HG03097 (cell line): ENCODE measurements at regions not wholly inside any gene's neighbourhood (a gene's known extent, or its start where the extent isn't known, plus 50 kb on each side); places are given as distances from the start of the nearest gene placed in this dataset.

Experiments used
- ATAC-seq: cut with Tn5 transposase; IDR thresholded peaks from one replicate; pipeline ENCODE4 v1.9.1; 2021; ENCODE audit not compliant: unreplicated experiment, low FRiP score

- no peak for ATAC-seq
Observed at GRCh38 chr12:28811457-28811856, 337.6 kb upstream of the FAR2 start.

DNA sequence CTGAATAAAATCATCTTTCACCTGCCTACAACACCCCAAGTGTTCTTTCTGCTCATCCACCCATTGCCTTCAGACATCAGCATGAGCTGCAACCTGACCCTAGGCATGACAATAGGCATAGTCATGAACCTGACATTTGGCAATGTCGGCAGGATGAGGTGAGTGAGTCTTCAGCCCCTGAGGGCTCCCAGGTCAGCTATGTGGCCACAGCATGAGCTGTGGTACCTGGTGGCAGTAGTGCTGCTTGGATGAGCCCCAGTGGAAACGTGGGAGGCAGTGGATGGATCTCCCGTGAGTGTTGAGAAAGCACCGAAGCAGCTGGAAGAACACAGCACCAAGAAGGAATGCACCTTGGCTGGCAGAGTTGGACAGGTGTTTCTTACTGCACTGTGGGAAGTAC lies 334.8 kb upstream of the FAR2 start:
- ATAC-seq: no peak

- no peak for ATAC-seq
Observed at GRCh38 chr12:28817524-28817923, 331.6 kb upstream of the FAR2 start.

DNA sequence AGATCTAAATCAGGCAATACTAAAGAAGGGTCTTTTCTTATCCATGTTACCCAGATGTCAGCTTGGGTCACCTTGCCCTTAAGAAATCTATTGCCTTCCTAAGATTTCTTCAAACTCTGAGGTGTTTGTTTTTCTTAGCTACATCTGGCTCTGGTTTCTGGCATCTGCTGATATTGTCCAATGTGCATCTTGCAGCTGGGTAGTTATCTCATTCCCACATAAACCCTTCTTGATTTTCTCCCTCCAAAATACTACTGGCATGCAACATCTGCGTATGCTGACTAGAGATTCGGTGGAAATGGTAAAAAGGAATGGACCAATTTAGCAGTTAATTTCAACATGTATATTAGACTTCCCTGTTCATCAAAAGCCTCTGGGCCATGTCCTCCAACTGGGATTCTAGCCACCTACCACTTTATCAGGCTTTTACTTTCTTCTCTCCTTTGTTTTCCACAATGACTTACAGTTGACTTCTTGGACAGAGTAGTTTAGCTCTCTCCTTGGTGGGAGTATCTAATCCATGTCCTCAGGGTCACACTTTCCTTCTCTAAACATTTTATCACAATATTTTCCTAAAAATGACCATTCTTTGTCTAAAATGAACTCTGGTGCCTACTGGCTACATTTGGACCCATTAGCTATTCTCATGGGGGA lies 324.8 kb upstream of the FAR2 start:
- no peak for ATAC-seq

- no peak for ATAC-seq
Observed at GRCh38 chr12:28824849-28825248, 324.2 kb upstream of the FAR2 start.

DNA sequence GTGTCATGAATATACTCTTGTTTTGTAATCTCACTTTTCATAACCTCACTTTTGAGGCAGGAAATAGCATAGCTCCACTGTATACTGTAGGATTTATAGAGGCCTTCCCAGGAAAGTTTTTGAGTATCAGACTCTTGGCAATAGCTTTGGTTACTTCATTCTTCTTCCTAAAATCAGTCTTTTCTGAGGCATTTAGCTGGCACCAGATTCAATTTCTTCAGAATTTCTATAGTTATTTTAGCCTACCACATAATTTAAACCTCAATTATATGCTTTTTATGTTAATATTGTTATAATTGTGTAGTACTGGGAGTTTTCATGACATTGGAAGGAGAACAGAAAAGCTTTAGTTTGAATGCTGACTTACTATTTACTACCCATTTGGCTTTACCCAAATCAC lies 322.3 kb upstream of the FAR2 start:
- ATAC-seq: no peak

GRCh38 chr12:28827861-28828260 lies 321.2 kb upstream of the FAR2 start:
- ATAC-seq: no peak

GRCh38 chr12:28828318-28828717 lies 320.8 kb upstream of the FAR2 start:
- no peak for ATAC-seq

GRCh38 chr12:28830491-28830890 lies 318.6 kb upstream of the FAR2 start:
- ATAC-seq: no peak

DNA sequence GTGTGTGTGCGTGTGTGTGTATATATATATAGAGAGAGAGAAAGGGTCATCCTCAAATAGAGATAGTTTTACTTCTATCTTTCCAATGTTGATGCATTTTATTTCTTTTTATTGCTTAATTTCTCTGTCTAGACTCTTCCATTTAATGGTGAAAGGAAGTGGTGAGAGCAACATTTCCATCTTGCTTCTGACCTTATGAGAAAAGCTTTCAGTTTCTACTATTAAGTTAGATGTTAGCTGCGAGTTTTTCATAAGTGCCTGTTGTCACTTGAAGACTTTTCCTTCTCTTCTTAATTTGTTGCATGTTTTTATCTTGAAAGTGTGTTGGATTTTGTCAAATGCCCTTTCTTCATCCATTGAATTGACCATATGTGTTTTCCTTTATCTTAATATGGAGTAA lies 304.4 kb upstream of the FAR2 start:
- no peak for ATAC-seq

DNA sequence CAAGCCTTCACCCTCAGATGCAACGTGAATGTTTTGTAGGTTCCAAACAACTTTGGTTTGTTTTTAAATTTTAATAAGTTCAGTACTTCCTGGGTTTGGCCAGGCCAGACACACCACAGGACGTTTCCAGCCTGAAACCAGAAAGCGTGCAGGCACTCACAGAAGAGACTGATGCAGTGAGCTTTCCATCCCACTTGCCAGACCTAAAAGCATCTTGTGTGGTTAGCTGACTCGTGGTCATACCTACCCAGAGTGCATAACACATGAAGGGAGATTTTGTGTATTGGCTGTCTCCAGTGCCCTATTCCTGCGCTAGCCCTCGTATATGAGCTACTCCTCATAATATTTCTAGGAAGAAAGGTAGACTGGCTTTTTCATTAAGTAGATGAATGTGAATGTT lies 297.3 kb upstream of the FAR2 start:
- no peak for ATAC-seq

DNA sequence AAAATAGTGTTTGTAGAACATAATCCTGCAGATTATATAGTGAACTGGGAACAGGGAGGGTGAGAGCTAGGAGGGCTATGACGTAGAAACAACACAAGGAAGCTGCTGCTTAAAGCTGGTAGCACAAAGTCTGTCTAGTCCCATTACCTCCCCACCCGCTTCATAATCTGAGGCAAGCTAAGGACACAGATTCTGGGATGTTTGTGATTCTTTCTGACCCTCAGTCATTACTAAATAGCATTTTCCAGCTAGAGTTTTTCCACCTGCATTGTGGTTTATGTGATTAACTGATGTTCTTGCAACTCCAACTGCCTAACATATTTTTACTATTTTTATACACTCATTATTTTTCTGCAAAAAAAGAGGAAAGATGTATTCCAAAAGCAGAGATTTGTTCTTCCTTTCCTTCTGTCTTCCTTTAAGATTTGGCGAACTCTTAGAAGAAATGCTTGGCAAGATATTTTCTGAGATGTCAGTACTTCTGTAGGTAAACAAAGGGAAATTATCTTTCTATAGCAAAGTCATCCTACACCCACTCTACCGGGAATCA lies 293.2 kb upstream of the FAR2 start:
- ATAC-seq: no peak

DNA sequence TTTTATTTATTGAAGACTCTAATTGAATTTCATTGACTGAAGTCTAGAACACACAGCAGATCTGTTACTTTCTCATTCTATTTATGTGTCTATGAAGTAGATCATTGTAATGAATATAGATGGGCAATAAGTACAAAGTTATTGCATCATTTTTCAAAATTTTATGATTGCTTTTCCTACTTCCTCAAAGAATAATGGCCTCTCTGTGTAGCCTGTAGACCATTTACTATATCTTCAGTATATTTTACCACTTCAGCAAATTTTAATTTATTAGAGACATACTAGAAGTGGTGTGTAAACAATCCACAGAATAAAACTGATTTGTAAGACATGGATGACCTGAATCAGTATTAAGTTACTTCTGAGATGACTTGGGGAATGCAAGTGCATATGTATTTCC lies 291.7 kb upstream of the FAR2 start:
- ATAC-seq: no peak

DNA sequence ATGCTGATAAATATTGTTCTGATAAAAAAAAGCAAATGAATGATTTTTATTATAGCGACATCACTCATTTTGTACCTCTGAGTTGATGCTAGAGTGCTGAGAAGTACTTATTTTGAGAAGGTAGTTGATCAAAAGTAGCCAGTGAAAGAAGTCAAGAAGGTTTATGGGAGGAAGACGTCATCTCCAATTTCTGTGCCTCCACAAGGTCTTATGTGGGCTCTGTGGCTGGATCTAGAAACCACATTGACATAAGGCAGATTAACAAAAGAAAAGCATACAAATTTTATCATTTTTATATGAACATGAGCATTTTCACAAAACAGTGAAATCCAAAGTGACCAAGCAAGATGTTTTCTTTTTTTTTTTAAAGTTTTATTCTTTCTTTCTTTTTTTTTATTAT lies 289.5 kb upstream of the FAR2 start:
- ATAC-seq: no peak

DNA sequence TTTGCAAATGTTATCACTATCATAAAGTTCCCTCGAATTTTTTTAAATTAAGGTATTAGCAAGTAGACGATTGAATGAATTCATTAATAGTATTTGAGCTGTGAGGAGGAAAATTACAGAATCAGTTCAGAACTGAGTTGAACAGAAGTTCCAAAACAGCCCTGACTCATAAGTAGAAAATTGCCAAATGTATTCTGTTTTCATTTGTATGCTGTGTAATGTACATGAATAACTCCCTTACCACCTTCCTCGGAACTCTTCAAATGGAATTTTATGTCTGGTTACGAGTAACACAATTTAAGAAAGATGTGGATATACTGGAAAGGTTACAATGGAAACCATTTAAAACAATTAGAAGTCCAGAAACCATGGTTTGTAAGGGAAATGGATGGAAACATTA lies 283.3 kb upstream of the FAR2 start:
- no peak for ATAC-seq

GRCh38 chr12:28866296-28866695 lies 282.8 kb upstream of the FAR2 start:
- ATAC-seq: no peak

DNA sequence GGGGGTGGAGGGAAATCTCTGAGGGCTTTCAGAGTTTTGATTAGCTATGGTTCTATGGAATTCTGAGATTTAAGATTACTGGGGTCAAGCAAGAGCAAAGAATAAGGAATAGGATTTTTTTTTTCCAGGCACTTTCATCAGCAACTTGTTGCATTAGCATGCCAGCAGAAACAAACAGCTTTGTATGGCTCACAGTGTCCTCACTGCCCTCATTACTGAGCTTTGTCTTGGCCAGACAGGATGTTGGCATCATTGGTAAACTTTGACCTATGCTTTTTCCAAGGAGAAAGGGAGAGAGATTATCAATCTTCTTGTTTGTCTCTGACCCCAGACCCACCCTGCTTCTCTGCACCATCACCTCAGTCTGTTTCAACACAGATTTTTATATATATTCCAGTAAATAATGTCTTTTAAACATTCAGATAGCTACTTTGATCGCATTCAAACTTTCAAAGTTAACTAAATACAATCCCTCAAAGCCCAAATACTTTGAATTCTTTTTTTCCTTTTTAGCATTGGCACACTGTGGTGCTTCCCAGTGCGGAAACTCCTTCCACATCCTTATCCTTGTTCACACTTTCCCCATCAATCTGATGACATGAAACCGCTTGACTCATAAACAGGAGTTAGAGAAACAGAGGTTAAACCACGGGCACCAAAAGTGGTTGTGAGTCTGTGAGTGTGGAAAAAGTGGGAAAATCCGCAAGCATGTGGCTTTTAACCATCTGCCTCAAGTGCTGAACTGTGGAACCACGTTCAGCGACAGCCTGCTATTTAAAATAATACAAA lies 282.2 kb upstream of the FAR2 start:
- ATAC-seq: no peak

DNA sequence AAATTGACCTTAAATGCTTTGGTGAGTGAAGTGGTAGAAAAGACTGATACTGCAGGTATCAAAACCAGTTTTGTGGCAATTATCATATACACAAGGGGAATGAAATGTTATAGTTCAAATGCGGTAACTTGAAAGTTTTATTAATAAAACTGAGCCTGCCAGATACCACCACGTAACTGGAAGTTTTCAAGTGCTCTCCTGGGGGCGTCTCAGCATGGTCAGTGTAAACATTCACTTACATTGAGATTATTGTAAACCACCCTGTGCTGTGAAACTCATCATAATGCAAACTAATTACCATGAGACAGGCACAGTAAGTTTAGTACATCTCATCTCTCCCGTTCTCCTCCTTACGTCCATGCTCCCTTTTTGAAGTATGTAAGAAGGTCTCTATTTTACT lies 280.7 kb upstream of the FAR2 start:
- ATAC-seq: no peak

GRCh38 chr12:28869197-28869596 lies 279.9 kb upstream of the FAR2 start:
- no peak for ATAC-seq

DNA sequence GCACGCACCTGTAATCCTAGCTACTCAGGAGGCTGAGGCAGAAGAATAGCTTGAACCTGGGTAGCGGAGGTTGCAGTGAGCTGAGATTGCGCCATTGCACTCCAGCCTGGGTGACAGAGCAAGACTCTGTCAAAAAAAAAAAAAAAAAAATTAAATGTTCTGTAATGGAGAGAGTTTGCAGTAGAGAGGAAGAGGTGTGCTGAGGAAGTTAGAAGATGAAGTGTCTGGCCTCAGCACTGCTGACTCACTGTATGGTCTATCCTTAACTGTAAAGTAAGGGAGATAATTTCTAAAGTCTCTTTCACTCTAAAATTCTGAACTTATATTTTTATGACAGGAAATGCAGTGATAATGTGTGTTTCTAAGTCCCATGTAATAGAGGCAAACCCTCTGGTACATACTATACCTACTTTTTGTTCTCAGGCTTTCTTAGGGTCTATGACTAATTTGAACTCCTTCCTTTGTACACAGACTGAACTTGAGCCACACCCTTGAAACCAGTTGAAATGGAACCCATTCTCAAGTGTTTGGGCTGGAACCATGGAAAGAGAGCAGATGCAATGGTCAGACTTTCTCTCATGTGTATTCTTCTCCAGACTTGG lies 278.1 kb upstream of the FAR2 start:
- ATAC-seq: no peak

- no peak for ATAC-seq
Observed at GRCh38 chr12:28872654-28873268, 276.3 kb upstream of the FAR2 start.
